ENCODE measurements at regions not wholly inside any gene's neighbourhood (a gene's known extent, or its start where the extent isn't known, plus 50 kb on each side); places are given as distances from the start of the nearest gene placed in this dataset.
A peak's percentile ranks its signal among the peaks of the same experiment; 100 is the strongest.

- peak; percentile 53 for DNase-seq
Measured at GRCh38 chr5:173557123-173557903, 59.1 kb downstream of the BOD1 start.

DNA sequence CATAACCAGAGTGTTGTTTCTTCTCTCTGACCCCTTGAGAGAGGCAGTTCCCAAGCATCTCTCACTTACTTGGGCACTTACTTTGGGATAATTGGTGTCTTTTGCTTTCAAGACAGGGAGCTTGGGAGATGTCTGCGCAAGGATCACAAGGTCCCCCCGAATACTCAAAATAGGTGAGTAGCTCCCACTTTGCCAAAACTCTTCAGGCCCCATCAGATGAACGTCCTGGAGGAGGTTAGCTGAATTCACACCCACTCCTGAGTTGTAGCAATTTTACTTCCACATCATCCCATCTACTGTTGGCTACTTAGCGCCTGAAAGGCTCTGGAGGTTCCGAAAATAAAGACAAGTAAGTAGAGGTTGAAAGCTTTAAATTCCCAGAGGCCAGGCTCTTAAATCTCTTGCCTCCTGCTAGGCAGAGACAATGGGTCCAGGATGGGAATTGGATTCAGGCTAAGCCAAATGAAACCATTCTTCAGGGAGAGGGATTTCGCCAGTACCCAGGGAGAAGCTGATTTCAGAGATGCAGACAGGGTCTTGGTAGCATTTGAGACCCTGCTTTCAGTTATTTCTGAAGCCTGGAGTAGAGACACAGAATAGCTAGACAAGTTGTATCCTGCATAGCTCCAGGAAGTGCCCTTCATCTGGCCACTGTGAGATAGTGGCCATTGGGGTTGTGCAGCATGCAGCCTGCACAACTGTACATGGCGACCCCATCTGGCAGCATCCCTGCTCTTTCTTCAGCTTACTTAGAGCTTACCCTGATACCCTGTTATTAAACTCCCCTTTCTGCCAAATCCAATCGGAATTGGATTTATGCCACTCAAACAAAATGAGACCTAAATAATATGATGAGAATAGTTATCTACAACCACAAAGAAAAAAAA is 60.1 kb downstream of the BOD1 start:
- no peak for DNase-seq

DNA sequence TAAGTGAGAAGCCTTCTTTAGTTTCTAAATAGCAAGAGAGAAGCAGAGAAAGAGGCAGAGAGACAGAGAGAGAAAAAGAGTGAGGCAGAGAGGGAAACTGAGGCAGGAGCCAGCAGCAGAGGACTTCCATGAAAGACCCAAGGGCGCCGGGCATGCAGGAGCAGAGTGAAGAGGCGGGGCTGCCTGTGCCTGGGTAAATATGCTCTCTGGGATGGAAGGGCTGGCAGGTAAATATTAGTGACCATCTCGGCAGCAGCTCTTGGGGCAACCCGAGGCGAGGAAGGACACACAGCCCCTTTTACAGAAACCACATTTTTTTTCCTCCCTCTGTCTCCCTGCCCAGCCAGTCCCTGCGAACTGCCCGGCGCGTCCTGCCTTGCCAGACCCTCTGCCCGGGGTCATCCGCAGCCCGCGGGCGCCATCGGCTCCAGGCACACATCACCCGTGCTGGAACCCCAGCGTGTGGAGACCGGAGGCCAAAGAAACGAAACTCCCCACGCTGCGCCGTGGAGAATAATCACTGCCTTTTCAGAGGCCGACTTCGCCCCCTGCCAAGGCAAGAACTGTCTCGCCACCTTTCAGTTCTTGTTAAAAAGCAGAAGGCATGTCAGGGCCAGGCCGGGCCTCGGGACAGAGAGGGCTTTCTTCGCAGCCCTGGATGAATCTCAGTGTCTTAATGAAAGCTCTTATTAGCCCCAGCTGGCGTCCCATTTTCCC is 61.3 kb downstream of the BOD1 start:
- peak; percentile 26 for DNase-seq

DNA sequence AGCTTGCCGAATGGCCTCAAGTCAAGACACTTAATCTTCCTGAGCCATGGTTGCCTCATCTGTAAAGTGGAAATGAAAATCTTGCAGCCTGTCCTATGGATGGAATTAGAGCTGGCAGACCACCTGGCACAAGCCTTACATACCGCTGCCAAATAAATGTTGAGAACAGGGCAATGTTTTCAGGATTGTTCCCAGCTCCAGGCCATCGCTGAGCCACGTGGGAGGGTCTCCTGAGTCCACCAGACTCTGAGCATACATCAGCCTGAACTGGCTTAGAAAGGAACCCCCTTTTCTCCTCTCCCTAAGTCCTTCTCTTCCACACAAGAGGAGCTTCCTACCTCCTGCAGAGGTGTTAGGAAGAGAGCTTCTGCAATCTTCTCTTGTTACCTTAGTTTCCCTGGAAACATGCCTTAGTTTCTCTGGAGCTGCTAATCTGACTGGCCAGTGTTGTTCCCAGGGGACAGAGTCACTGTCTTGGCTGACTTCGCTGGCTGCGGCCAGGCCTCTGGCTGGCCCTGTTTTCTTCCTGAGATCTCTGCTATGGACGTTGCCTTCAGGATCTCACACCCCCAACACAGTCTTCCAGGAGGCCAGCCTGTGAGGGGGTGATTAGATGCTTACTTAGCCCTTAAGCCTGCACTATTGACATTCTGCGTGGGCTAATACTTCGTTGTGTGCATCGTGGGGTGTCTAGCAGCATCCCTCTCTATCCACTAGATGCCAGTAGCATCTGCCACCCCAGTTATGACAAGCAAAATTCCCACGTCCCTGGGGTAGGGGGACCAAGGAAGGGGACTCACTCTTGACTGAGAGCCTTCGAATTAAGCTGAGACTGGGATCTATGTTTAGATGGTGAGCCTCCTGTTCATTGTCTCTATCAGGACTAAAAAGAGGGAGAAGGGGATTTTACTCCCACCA is 62.2 kb downstream of the BOD1 start:
- peak; percentile 28 for DNase-seq

DNA sequence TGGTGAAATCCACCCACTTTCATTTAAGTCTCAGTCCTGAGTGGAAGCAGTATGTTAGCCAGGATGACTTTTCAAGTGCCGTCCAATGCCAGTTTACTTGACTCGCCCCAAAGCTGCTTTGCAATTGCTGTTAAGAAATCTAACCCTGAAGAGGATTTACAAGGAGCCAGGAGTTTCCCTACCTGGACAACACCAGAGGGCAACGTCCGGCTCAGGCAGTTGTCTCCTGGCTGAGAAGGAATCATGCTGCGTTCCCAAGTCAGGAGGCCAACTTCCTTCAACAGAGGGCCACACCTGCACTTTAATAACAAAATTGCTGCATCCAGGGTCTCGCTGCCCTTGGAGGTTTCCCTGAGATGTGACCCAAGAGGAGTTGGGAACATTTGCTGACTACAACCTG is 65.8 kb downstream of the BOD1 start:
- no peak for DNase-seq

DNA sequence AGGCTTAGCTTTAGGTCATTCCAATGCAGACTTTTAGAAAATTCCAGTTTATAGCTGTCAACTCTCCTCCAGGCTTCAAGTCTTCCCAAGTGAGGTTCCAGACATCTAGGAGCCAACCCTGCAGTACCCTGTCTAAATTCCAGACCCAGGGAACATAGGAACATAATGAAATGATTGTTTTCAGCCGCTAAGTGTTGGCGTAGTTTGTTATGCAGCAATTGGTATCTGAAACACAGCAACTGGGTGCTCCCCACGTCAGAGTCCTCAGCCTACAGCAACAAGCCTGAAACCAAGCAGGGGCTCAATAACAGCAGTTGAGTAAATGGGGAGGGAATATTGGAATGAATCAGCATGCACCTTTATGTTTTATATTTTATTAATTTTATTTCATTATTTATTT is 66.8 kb downstream of the BOD1 start:
- DNase-seq: no peak

DNA sequence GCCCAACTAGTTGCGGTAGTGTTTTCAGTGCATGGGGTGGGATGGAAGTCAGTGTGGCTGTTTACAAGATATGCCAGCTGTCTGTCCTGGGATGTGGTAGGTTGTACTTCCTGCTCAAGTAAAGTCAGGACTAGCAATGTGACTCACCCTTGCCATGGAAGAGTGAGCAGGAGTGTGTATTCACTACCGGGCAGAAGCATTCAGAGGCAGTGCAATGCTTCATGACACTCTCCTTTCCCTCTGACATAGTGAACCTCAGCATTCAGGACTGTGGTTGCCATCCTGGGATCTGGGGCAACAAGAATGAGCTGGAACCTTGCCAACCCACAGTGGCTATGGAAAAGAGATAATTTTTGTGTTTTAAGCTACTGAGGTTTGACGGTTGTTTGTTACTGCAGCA is 68.9 kb downstream of the BOD1 start:
- no peak for DNase-seq

DNA sequence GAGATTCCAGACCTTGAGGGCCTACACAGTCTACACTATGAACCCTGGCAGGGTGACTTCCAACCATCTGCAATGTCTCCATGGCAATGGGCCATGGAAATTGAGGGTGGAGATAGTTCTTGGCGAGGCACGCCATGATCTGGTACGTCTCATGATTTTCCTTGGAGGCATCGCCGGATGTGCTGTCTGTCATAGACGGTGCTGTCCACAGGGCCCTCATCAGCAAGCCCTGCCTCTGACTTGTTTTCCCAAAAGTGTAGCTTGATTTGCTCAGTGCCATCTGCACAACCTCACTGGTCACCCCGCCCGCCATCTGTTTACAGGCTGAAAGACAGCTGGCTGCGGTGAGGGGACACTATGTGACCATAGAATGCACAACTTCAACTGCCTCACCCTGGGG is 73.5 kb downstream of the BOD1 start:
- no peak for DNase-seq

GRCh38 chr5:173542159-173542558 is 74.3 kb downstream of the BOD1 start:
- no peak for DNase-seq

GRCh38 chr5:173538654-173539053 is 77.8 kb downstream of the BOD1 start:
- no peak for DNase-seq

DNA sequence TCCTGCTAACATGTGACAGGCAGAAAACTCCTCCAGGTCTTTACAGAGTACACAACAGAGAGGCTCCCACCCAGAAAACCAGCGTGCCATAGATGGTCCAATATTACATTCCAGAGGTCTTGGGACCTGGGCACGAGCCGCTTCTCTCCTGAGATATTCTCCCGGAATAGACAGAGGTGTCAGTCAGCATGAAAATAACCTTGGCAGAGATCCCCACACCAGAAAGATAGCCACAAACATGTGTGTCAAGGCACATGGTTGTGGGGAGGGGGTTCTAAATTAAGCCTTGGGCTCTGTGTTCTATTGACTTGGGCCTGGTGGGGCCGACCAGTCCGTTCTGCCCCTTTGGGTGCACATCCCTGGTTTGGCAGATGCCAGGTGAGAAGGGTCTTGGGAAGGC is 78.4 kb downstream of the BOD1 start:
- DNase-seq: no peak

- no peak for DNase-seq
Measured at GRCh38 chr5:173537228-173537627, 79.2 kb downstream of the BOD1 start.

- no peak for DNase-seq
Measured at GRCh38 chr5:173535976-173536639, 80.3 kb downstream of the BOD1 start.

DNA sequence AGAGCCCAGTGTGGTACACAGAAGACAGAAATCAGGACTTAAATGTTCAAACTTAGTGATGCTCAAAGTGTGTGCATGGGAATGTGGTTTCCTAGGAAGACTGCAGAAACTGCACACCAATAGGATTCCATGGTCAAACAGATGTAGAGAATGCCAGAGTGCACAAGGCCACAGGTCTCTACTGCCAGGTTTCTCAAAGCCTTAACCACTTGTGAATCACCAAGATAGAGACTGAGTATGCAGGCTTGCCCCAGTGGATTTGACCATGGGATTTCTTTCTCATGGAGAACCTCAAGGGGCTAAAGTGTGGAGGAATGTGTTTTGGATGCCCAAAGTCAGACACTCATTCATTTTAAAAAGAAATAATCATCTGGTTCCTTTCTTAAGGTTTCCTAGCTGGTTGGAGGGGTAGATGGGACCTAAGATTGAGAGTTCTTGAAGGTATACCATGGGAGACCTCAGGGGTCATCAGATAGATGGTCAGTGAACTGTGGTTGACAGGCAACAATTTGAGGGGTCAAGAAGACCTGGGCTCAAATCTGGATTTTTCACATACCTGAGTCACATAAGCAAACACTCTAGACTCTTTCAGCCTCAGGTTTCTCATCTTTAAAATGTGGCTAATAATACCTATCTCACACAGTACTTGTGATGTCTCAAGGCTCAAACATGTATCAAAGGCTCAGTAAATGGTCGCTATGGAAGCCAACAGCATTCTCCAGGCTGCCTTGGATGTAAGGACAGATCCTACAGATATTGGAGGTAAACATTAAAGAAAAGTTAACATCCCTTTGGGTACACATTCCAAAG is 81.1 kb downstream of the BOD1 start:
- no peak for DNase-seq

- DNase-seq: no peak
Measured at GRCh38 chr5:173534664-173535063, 81.8 kb downstream of the BOD1 start.

GRCh38 chr5:173534031-173534430 is 82.4 kb downstream of the BOD1 start:
- DNase-seq: no peak

- no peak for DNase-seq
Measured at GRCh38 chr5:173532689-173533250, 83.7 kb downstream of the BOD1 start.

DNA sequence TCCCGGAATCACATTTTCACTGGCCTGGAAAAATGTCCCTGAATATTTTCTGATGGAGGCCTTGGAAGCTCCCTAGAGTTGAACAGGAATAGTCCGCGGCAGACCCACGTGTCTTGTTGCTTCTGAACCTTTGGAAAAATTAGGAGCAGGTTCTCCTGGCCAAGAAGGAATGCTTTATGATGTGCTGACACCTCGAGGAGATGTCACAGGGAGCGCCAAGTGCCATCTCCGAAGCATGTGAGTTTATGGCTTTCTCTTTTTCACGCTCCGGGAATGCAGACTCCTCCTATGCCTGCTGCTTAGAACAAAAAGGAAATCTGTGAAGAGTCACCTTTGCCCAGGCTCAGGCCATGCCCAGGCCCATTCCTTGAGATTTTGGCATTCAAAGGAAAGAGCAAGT is 84.6 kb downstream of the BOD1 start:
- no peak for DNase-seq

- no peak for DNase-seq
Measured at GRCh38 chr5:173530547-173530946, 85.9 kb downstream of the BOD1 start.

- no peak for DNase-seq
Measured at GRCh38 chr5:173529861-173530260, 86.6 kb downstream of the BOD1 start.

DNA sequence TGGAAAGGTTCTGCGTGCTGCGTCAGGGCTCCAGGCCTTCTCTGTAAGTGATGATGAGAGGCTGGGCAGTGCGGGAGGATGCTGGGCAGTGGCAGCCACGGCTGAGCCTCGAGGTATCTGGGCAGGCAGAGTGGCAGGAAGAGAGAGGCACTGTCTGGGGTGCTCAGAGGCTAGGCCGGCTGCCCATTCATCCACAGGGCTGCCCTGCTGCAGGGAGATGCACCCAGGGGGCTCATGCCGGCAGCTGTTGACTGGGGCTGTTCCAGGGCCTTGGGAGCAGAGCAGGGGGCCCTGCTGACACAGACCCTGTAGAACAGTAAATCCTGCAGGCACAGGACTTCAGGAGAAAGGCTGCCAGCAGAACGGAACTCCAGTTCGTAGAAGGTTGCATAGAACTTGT is 88.8 kb downstream of the BOD1 start:
- DNase-seq: no peak

All from femur (tissue), 1 donor.